SK-MEL-5 (cell line): ENCODE measurements at regions not wholly inside any gene's neighbourhood (a gene's known extent, or its start where the extent isn't known, plus 50 kb on each side); places are given as distances from the start of the nearest gene placed in this dataset.
A peak's percentile ranks its signal among the peaks of the same experiment; 100 is the strongest.

ENCODE experiments used
- DNase-seq: peaks from one replicate; pipeline ENCODE4 v3.0.0-alpha.2; 2016; ENCODE audit warnings: low read depth, low spot score
- in situ Hi-C: cut with HindIII; loops from 2 replicates; pipeline ENCODE4 v1.10.0; 2016; ENCODE audit warnings: low sequenced_read_pairs, high pct_unique_total_duplicates, low pct_unique_long_range_greater_than_20kb

GRCh38 chr16:79909571-79909970, 309.0 kb upstream of the MAF start:
- no peak for DNase-seq
- in situ Hi-C loops: no loop called here

- no peak for DNase-seq
- in situ Hi-C loops: no loop called here
Observed at GRCh38 chr16:79903471-79903870, 302.9 kb upstream of the MAF start.

DNA sequence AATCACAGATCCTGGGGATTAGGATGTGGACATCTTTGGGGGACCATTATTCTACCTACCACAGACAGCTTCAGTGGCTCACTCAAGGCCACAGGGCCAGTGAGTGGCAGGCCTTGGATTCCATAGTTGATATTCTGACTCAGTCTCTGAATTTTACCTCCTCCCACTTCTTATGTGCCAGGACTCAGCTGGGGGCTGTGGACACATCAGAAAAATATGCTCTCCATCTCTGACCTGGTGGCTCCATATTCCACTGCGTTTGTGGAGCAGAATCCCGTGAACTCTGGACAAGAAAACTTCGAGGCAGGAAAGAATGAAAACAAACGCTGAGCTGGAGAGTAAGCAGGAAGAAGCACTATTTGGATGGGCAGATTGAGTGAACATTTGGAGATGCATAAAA, 301.8 kb upstream of the MAF start:
- in situ Hi-C loops: no loop called here
- no peak for DNase-seq

GRCh38 chr16:79901522-79901921, 301.0 kb upstream of the MAF start:
- DNase-seq: no peak
- in situ Hi-C loops: no loop called here

DNA sequence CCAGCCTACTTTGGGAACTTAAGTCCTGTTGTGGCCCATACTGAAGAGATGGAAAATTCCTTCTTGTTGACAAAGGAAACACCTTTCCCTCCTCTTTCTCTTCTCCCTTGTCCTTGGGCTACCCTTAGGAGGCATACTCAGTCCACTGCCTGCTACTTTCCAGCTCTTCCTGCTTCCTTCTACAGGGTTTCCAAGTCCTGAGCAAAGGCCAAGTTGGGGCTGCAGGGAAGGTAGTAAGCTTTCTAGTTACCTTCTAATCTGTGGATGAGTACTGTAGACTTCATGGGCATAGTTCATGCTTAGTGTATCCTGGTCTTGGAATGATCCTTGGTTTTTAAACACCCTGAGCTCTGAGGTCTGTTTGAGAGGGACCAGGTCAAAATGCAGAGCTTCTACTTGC, 299.2 kb upstream of the MAF start:
- no peak for DNase-seq
- in situ Hi-C loops: no loop called here

DNA sequence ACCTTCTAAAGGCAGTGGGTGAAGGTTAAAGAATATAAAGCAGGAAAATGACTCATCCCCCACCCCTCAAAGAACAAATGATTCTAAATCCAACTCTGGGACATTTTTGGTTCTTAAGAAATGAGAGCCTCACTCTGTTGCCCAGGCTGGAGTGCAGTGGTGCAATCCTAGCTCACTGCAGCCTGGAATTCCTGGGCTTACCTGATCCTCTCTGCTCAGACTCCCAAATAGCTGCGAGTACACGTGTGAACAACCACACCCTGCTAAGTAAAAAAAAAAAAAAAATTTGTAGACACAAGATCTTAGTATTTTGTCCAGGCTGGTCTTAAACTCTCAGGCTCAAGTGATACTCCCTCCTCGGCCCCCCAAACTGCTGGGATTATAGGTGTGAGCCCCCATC, 298.8 kb upstream of the MAF start:
- DNase-seq: no peak
- in situ Hi-C loops: no loop called here

DNA sequence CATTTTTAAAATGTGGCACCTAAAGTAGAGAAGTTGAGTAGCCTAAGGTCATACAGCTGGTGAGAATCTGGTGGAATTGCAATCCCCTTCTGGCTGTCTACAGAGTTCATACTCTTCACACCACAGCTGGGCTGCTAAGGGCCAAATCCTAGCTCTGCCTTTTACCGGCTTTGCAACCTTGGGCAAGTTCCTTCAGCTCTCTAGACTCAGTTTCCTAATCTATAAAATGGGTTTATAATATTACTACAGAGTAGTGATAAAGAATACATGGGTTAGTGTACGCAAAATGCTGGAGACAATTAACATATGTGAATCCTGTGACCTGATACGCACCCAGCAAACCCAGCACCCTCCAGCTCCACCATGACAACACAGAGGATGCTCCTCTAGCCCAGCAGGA, 298.2 kb upstream of the MAF start:
- DNase-seq: no peak
- in situ Hi-C loops: no loop called here

DNA sequence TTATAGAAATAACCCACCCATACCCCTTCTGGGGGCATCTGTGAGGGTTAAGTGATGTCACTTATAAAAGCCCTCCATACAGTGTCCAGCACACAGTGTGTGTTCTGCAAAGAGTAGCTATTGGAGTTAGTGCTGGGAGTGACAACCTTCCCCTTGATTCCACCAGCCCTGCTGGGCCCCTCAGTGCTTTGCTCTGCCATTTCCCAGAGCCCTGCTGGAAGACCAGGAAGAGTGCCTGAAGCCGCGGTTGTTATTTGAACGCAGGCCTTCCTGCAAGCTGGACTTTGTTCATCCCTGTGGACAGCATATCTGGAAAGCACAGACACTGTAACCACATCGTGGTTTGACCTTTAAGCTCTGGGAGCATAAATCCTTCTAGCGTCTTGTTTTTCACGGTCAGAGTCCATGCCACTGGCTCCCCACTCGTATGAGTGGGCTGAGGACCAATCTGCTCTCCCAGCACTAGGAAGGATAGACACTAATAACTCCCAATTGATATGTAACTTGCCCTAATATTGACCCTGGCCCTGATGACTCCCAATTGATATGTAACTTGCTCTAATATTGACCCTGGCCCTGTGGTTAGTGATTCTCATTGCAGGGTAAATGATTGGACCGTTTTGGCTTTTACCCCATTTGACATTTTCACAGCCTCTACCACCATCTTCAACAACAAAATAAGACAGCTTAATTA, 297.1 kb upstream of the MAF start:
- peak; percentile 21 for DNase-seq

GRCh38 chr16:79897104-79897452, 296.5 kb upstream of the MAF start:
- in situ Hi-C loops: no loop called here
- no peak for DNase-seq

More for the DNA sequence above, 297.1 kb upstream of the MAF start:
- in situ Hi-C loops: no loop called here

DNA sequence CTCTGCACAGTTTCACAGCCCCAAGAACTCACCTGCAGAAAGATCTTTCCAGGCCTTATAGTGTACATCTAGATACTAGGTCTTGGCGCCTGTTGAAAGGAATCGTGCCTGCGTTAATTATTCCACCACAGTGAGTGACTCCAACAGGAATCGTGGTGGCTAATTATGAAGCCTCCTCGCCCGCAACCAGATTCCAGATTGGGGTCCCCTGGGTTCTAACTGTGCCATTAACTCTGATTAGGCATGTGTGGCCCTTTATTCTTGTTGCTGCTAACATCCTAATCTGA, 295.3 kb upstream of the MAF start:
- no peak for DNase-seq
- in situ Hi-C loops: no loop called here

DNA sequence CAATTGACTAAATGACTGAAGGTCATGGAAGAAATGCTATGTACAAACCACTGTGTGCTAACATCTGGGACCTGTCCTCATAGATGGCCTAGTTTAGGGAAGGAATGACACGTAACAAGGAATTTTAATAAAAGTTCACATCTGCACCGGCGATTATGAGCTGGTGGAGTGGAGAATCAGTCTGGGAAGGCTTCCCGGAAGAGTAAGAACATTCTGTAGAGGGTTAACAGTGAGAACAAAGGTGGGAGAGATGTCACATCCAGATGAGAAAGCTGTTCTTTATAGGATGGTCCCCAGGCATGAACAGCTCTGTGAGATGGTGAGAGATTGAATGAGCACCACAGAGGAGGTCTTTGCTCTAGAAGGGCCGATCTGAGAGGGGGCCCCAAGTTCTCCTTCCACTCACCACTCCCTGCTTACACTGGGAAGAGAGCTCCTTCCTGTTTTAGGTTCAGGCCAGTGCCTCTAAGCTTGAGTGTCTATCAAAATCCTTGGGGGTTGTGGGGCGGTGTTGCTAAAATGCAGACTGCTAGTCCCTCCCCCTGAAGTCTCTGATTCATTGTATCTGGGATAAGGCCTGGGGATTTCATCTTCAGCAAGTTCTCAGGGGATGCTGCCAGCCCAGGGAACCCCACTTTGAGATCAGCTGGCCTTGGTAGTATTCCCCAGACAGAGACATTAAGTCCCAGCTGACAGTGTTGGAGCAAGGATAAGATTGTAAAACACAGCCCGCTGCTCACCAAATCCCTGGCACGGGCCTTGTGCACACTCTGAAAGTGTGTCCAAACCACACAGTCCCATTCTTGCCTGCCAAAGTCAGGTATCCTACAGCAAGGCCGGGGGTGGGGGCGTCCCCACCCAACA, 294.7 kb upstream of the MAF start:
- in situ Hi-C loops: no loop called here
- no peak for DNase-seq

- DNase-seq: no peak
- in situ Hi-C loops: no loop called here
Observed at GRCh38 chr16:79893445-79893844, 292.9 kb upstream of the MAF start.

DNA sequence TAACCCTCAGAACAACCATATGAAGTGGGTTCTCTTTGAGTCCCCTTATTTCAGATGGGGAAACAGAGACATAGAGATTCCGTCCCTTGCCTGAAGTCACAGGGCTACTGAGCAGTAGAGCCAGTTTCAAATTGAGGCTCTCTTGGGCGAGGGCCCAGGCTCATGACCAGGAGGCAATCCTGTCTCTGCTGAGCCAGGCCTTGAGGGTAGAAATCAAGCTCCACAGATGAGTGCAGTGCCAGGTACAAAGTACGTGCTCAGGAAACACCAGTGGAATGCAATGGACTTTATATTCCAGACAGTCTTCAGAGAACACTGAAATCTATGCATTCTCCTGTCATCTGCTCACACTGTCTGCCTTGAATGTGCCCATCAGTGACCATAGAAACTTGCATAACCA, 291.7 kb upstream of the MAF start:
- in situ Hi-C loops: no loop called here

GRCh38 chr16:79891458-79891857, 290.9 kb upstream of the MAF start:
- in situ Hi-C loops: no loop called here
- no peak for DNase-seq

More for the DNA sequence above, 291.7 kb upstream of the MAF start:
- no peak for DNase-seq

DNA sequence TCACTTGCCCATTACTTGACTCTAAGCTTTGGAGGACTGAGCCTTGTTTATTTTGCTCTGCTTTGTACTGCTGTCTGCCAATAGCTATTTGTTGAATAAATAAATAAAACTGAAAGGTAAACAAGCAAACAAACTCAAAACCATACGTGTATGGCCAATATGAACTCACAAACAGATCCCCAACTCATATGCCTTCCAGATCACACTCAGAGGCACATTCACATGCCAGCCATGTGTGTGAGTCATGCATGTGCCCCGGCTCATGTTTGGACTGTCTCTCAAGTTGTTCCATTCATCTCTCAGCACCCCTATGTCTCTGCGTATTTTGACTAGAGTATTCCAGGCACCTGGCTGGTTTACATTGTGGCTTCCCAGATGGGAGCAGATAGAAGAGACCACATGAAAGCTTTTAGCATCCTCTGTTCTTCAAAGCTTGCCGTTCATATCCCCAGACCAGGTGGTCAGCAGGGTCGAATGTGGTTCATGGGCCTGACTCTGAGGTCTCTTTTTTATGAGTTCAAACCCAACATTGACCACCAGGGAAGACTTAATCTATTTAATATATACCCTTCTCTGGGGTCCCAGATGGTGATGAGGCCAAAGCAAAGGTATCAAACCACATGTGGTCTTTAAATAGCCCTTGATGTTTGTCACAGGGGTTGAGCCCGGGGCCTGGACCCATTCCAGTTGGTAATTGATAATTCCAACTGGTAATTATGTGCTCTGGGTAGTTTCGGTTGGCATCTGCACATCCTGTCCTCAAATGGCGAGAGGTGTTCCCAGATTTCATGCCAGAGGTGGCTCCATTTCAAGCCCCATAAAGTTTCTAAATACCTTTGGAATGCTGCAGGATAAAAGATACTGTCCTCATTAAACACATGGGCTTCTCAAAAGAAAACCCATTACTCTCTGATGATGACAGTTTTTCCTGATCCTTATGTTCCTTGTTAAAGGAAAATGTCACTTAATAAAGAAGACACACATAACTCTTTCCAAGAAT, 287.3 kb upstream of the MAF start:
- in situ Hi-C loops: no loop called here

DNA sequence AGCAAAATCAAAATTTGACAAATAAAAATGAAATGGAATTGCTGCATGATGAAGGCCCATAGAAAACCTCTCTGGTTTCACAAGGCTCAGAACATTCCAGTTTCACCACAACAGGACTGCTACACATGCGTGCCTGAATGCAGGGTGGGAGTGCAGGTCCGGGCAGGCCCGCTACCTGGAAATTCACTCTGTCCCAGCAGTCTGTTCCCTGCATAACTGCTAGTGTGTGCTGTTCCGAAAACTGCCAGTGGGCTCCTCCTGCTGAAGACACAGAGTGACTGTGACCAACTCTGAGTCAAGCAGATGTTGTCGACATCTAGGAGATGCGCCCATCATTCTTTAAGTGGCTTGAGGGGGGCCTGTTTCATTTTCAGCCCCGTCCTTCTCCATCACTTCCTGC, 284.8 kb upstream of the MAF start:
- no peak for DNase-seq
- in situ Hi-C loops: no loop called here

More for the DNA sequence above, 287.3 kb upstream of the MAF start:
- DNase-seq: no peak

DNA sequence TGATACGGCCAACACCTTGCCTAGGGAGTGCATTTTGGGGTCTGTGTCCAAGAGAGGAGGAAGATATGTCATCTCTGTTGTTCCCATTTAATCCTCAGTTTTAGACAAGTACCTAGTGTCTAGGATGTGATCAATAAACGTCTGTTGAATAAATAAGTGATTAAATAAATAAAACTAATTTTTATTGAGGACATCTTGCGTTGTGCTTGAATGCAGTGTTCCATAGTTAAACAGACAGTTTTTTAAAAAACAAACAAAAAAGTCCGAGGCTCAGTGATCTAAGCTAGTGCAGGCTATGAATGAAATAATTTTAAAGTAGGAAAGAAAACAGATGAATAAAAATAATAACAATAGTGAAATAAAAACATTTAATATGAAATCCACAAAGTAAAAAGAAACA, 283.0 kb upstream of the MAF start:
- no peak for DNase-seq
- in situ Hi-C loops: no loop called here

DNA sequence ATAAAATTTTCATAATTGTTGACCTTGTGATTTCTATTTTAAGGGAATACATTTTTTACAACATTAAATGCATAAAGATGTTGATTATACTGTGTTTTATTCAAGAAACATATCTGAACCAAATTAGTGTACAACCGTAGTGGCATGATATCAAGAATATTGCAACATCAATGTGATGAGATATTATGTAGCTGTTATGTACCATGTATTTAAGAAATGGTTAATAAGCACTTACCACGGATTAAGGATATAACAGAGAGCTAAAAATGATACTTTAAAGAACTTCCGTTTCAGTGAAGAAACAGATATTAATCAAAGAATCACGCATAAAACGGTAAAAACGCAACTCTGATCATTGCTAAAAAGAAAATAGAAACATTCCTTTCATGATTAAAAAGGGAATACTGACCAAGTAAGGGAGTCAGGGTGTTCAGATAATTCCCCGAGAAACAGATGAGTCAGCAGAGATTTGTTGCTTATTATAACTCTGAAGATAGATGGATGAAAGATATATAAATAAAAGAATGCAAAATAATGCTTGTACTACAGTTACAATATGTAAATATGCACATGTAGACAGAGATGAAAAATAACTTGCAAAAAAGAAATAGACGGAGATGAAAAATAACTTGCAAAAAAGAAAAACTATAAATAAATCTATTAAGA, 281.9 kb upstream of the MAF start:
- no peak for DNase-seq
- in situ Hi-C loops: no loop called here
